GM12864 (cell line): ENCODE measurements at regions not wholly inside any gene's neighbourhood (a gene's known extent, or its start where the extent isn't known, plus 50 kb on each side); places are given as distances from the start of the nearest gene placed in this dataset.

Source experiments
- DNase-seq: peaks from one replicate; pipeline ENCODE4 v3.0.0-alpha.2; 2011; ENCODE audit warnings: low read depth
- H3K4me3 ChIP-seq: 2 replicates; pipeline ENCODE4 v1.5.1; 2011; ENCODE audit warnings: mild to moderate bottlenecking, low read depth, low read length, control low read depth
- CTCF ChIP-seq: IDR thresholded peaks from 2 replicates; pipeline ENCODE4 v1.5.1; 2011; ENCODE audit warnings: low read depth, mild to moderate bottlenecking, moderate library complexity, low read length, control low read depth, inconsistent platforms; ENCODE audit errors: missing control alignments

GRCh38 chr11:112882494-112883381 lies 78.5 kb upstream of the NCAM1 start:
- DNase-seq, result no peak
- no peak for TF ChIP-seq CTCF
- H3K4me3 ChIP-seq, result no peak overlapping the region

DNA sequence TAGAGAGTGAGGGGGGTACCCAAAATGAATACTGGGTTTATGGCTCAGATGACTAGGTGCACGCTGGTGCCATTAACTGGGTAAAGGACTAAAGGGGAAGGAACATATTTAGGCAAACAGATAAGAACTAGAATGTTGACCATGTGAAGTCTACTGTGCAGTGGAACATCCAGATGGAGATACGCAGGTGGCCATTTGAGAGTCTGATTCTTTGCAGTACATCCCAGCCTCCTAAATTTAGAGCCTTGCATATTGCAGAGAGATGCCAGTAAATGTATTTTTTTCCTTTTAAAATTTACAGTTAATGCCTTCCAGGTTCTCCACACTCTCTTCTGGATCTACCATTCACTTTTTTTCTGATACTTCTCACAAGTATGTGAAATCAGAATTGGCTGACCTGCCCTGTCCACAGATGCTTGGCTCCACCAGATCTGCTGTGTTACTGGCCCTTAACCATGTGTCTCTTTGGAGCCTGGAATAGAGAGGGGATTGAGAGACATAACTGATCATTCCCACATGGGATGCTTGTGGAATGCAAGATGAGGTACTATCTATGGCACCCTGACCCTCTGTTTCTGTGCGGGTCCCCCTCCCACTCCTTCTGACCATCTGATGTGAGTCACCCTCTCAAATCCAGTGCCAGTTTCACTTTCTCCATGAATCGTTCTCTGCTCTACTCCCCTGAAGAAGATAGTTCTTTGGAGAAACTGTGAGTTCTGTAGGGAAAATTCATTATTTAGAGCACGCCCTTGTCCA lies 77.0 kb upstream of the NCAM1 start:
- DNase-seq, result no peak
- no peak for TF ChIP-seq CTCF
- H3K4me3 ChIP-seq, result no peak overlapping the region

DNA sequence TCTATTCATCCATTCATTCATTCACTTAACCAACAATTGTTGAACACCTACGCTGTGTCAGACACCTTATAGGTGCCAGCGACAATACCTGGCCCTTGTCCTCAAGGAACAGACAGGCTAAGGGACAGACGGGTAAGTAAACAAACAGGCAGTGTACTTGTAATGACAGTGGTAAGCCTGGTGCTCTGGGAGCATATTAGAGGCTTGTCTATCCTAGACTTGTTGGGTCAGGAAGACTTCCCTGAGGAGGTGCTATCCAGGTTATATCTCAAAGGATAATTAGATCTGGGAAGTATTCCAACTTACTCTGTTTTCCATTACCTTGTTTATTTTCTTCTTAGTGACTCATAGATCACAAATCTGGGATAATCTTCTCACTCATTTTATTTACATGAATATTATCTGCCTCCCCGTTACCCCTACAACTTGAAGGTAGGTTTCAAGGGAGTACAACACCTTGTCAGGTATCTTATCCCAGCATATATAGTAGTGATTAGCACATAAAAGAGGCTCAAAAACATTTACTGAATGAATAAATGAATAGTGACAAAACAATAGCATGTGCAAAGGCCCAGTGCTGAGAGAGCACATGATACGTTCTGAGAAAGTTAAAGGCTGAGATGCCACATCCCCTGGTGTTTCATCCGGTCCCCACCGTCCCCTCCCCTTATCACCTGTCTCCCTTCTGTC lies 75.3 kb upstream of the NCAM1 start:
- no peak for TF ChIP-seq CTCF
- DNase-seq, result no peak
- no peak overlapping the region for H3K4me3 ChIP-seq

DNA sequence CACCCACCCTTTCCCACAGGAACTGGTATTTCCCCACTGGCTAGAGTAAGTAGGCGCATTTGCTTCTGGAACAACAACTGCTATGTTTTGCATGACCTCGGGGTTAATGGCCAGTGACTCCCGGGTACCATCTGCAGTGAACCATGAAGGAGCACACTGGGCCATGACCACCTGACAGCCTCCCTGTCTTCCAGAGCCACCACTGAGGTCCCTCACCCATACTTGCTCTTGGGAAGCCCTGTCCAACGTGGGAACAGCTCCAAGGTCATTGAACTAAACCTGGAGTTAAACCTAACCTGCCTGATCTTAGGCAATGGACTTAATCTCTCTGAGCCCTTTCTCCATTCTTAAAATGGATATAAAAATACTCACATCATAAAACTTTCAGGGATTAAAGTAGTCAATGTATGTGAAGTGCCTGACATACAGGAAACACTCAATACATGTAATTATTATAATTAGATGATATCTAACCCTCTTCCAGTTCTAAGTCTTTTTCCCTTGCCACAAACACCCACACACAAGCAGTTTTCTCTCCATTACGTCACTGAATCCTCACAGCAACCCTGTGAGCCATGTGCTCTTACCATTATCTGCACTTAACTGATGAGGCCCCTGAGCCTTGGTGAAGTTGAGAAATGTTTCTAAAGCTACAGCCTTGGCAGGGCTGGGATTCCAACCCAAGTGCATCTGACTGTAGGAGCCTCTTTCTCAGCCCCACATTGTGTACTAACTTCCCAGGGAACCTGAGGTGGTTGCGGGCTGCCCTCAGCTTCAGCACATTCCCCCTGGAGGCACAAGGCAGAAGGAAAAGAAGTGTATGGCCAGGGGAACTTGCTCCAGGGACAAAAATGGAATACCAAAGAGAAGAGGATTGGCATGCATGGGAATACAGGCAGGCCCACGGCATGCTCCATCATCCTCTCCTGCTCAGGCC lies 74.5 kb upstream of the NCAM1 start:
- no peak overlapping the region for H3K4me3 ChIP-seq
- no peak for TF ChIP-seq CTCF
- no peak for DNase-seq

- no peak for TF ChIP-seq CTCF
- no peak overlapping the region for H3K4me3 ChIP-seq
- no peak for DNase-seq
Measured at GRCh38 chr11:112889446-112889845, 71.8 kb upstream of the NCAM1 start.
